ENCODE measurements at regions not wholly inside any gene's neighbourhood (a gene's known extent, or its start where the extent isn't known, plus 50 kb on each side); places are given as distances from the start of the nearest gene placed in this dataset.

GRCh38 chr5:159866093-159866492 lies 50.2 kb upstream of the ADRA1B start:
- DNase-seq (ENCODE audit: low read depth, low spot score): no peak
- Histone ChIP-seq H3K9me1 (replicated peaks; ENCODE audit: control insufficient read depth, extremely low read depth, insufficient read depth, low read length) (no peaks in the 10 kb centered on the region), H2AFZ (ENCODE audit: low read depth, low read length) (no peak overlapping the region), H3K9me3 (replicated peaks; ENCODE audit: control insufficient read depth, insufficient read depth, low read length) (no peaks in the 10 kb centered on the region), H3K79me2 (ENCODE audit: control insufficient read depth, insufficient read depth, low read length) (no peaks in the 10 kb centered on the region), H3K27me3 (ENCODE audit: control insufficient read depth in 2 of 2, insufficient read depth in 2 of 2, low read length in 2 of 2) (no peaks in the 10 kb centered on the region), H3K27ac (ENCODE audit: insufficient read depth, low read depth, low read length) (no peak overlapping the region), H3K9ac (replicated peaks; ENCODE audit: extremely low read depth, insufficient read depth, low read length) (no peak overlapping the region), H3K4me2 (ENCODE audit: insufficient read depth, low read length) (no peak overlapping the region), H3K4me1 (ENCODE audit: control insufficient read depth, extremely low read depth, insufficient read depth, low read length) (no peaks in the 10 kb centered on the region), H3K4me3 (replicated peaks in 1 of 3; ENCODE audit: insufficient read depth in 1 of 3, low read depth in 1 of 3, low read length in 3 of 3) (no peak overlapping the region), H3K36me3 (ENCODE audit: control insufficient read depth in 2 of 2, extremely low read depth in 1 of 2, insufficient read depth in 2 of 2, low read length in 2 of 2) (no peaks in the 10 kb centered on the region), H4K20me1 (replicated peaks; ENCODE audit: control insufficient read depth, extremely low read depth, insufficient read depth, low read length) (no peaks in the 10 kb centered on the region)
- intact Hi-C loops (cut with micrococcal nuclease) (no loop called here), dilution Hi-C loops (cut with MboI; ENCODE audit: extremely low pct_ligation_motif_present, low sequenced_read_pairs) (no loop called here)
- FAIRE-seq: no peak
- no TSS peak for BruUV-seq (replicated peaks)
- CTCF ChIA-PET: interaction anchor here (0.7 kb wide), 1 partner anchor 23 kb away, joined by 3 read pairs; no protein-coding TSS in a partner anchor
- TF ChIP-seq, protein P1, sequence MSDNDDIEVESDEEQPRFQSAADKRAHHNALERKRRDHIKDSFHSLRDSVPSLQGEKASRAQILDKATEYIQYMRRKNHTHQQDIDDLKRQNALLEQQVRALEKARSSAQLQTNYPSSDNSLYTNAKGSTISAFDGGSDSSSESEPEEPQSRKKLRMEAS (IDR thresholded peaks at IDR 0.05; ENCODE audit: insufficient read depth, insufficient read length): no peak
- TF ChIP-seq EZH2 (IDR thresholded peaks at IDR 0.05; ENCODE audit: borderline replicate concordance, low read depth, low read length, severe bottlenecking): no peak
- POLR2A ChIA-PET: no interaction called here
